ENCODE measurements at regions not wholly inside any gene's neighbourhood (a gene's known extent, or its start where the extent isn't known, plus 50 kb on each side); places are given as distances from the start of the nearest gene placed in this dataset.
"Not testable (repeated sequence)": the region's sequence is repeated elsewhere in the genome, so short reads cannot be mapped to it uniquely, and the experiment has no call there.

GRCh38 chr11:86874304-86875056, 74.1 kb downstream of the PRSS23 start:
- H4K20me1 ChIP-seq (ENCODE audit: insufficient read depth, low read length): no peaks in the 10 kb centered on the region
- BruUV-seq (replicated peaks): no TSS peak
- H3K79me2 ChIP-seq (ENCODE audit: insufficient read depth, low read depth, low read length): no peaks in the 10 kb centered on the region
- H3K4me2 ChIP-seq (ENCODE audit: low read length): no peak overlapping the region
- TF ChIP-seq CTCF (conservative IDR thresholded peaks at IDR 0.05; ENCODE audit: low read length) (no peak), EZH2phosphoT487 (IDR thresholded peaks at IDR 0.05; ENCODE audit: borderline replicate concordance, low read depth, low read length) (no peak)
- H3K9me2 ChIP-seq (ENCODE audit: insufficient read depth, low read length): no peaks in the 10 kb centered on the region
- POLR2A ChIA-PET: no interaction called here
- no peaks in the 10 kb centered on the region for H3K9me3 ChIP-seq (ENCODE audit: low read length)
- DNase-seq (ENCODE audit: low spot score): no peak
- intact Hi-C loops (cut with micrococcal nuclease; ENCODE audit: unreplicated experiment): no loop called here
- H3K4me3 ChIP-seq (ENCODE audit: low read depth, low read length, poor library complexity, severe bottlenecking): no peak overlapping the region
- CTCF ChIA-PET (ENCODE audit: unreplicated experiment): no interaction called here
- H3K4me1 ChIP-seq (ENCODE audit: insufficient read depth, low read length, poor library complexity, severe bottlenecking): no peaks in the 10 kb centered on the region
- H3K36me3 ChIP-seq (ENCODE audit: insufficient read depth, low read length): no peaks in the 10 kb centered on the region
- H2AFZ ChIP-seq (ENCODE audit: low read length): no peak overlapping the region
- no peak overlapping the region for H3K27ac ChIP-seq (ENCODE audit: low read depth, low read length, poor library complexity, severe bottlenecking)

- Histone ChIP-seq H3K4me2 (ENCODE audit: low read length) (no peak overlapping the region), H3K9me3 (ENCODE audit: low read length) (no peaks in the 10 kb centered on the region), H3K9me2 (ENCODE audit: insufficient read depth, low read length) (no peaks in the 10 kb centered on the region), H4K20me1 (ENCODE audit: insufficient read depth, low read length) (no peaks in the 10 kb centered on the region), H3K36me3 (ENCODE audit: insufficient read depth, low read length) (no peaks in the 10 kb centered on the region), H3K4me3 (ENCODE audit: low read depth, low read length, poor library complexity, severe bottlenecking) (no peak overlapping the region), H2AFZ (ENCODE audit: low read length) (no peak overlapping the region), H3K4me1 (ENCODE audit: insufficient read depth, low read length, poor library complexity, severe bottlenecking) (no peaks in the 10 kb centered on the region), H3K27ac (ENCODE audit: low read depth, low read length, poor library complexity, severe bottlenecking) (no peak overlapping the region), H3K79me2 (ENCODE audit: insufficient read depth, low read depth, low read length) (no peaks in the 10 kb centered on the region)
- TF ChIP-seq CTCF (conservative IDR thresholded peaks at IDR 0.05; ENCODE audit: low read length) (no peak), EZH2phosphoT487 (IDR thresholded peaks at IDR 0.05; ENCODE audit: borderline replicate concordance, low read depth, low read length) (no peak)
- BruUV-seq (replicated peaks): no TSS peak
- intact Hi-C loops (cut with micrococcal nuclease; ENCODE audit: unreplicated experiment): no loop called here
- DNase-seq (ENCODE audit: low spot score): no peak
- POLR2A ChIA-PET: no interaction called here
- CTCF ChIA-PET (ENCODE audit: unreplicated experiment): no interaction called here
Measured at GRCh38 chr11:86876716-86877234, 76.4 kb downstream of the PRSS23 start.

- ChIA-PET CTCF (ENCODE audit: unreplicated experiment) (no interaction called here), POLR2A (no interaction called here)
- Histone ChIP-seq H3K9me3 (ENCODE audit: low read length) (no peaks in the 10 kb centered on the region), H3K27ac (ENCODE audit: low read depth, low read length, poor library complexity, severe bottlenecking) (no peak overlapping the region), H3K9me2 (ENCODE audit: insufficient read depth, low read length) (no peaks in the 10 kb centered on the region), H2AFZ (ENCODE audit: low read length) (no peak overlapping the region), H4K20me1 (ENCODE audit: insufficient read depth, low read length) (no peaks in the 10 kb centered on the region), H3K79me2 (ENCODE audit: insufficient read depth, low read depth, low read length) (no peaks in the 10 kb centered on the region), H3K4me3 (ENCODE audit: low read depth, low read length, poor library complexity, severe bottlenecking) (no peak overlapping the region), H3K36me3 (ENCODE audit: insufficient read depth, low read length) (no peaks in the 10 kb centered on the region), H3K4me2 (ENCODE audit: low read length) (no peak overlapping the region), H3K4me1 (ENCODE audit: insufficient read depth, low read length, poor library complexity, severe bottlenecking) (no peaks in the 10 kb centered on the region)
- TF ChIP-seq EZH2phosphoT487 (IDR thresholded peaks at IDR 0.05; ENCODE audit: borderline replicate concordance, low read depth, low read length) (no peak), CTCF (conservative IDR thresholded peaks at IDR 0.05; ENCODE audit: low read length) (no peak)
- no peak for DNase-seq (ENCODE audit: low spot score)
- BruUV-seq (replicated peaks): no TSS peak
- intact Hi-C loops (cut with micrococcal nuclease; ENCODE audit: unreplicated experiment): no loop called here
Measured at GRCh38 chr11:86877503-86877902, 77.2 kb downstream of the PRSS23 start.

- BruUV-seq (replicated peaks); DNase-seq (ENCODE audit: low spot score); H2AFZ ChIP-seq (ENCODE audit: low read length); H3K9me3 ChIP-seq (ENCODE audit: low read length); H3K9me2 ChIP-seq (ENCODE audit: insufficient read depth, low read length); H3K4me3 ChIP-seq (ENCODE audit: low read depth, low read length, poor library complexity, severe bottlenecking); CTCF ChIA-PET (ENCODE audit: unreplicated experiment); H3K4me2 ChIP-seq (ENCODE audit: low read length); H3K36me3 ChIP-seq (ENCODE audit: insufficient read depth, low read length); H3K27ac ChIP-seq (ENCODE audit: low read depth, low read length, poor library complexity, severe bottlenecking); intact Hi-C loops (cut with micrococcal nuclease; ENCODE audit: unreplicated experiment); H3K4me1 ChIP-seq (ENCODE audit: insufficient read depth, low read length, poor library complexity, severe bottlenecking); H3K79me2 ChIP-seq (ENCODE audit: insufficient read depth, low read depth, low read length); POLR2A ChIA-PET; H4K20me1 ChIP-seq (ENCODE audit: insufficient read depth, low read length): not testable (repeated sequence)
Measured at GRCh38 chr11:86879241-86879640, 76.0 kb downstream of the FZD4 start.

All from OCI-LY7 (cell line).